Activated CD8-positive, alpha-beta T cell treated with anti-CD3 and anti-CD28 coated beads for 36 hours (primary cell): ENCODE measurements at regions not wholly inside any gene's neighbourhood (a gene's known extent, or its start where the extent isn't known, plus 50 kb on each side); places are given as distances from the start of the nearest gene placed in this dataset.

ENCODE experiments used
- ATAC-seq: fragments of 200-7000 bp; cut with Tn5 transposase; one replicate; pipeline ENCODE4 v1.10.0; 2021; ENCODE audit warnings: mild to moderate bottlenecking, moderate library complexity
- CTCF ChIA-PET: fragments of 350-600 bp; sonication (Branson Sonifier 250); formaldehyde crosslinking; loops from one replicate; lab custom pipeline; 2021; ENCODE audit warnings: antibody characterized with exemption; lab: Charles Lee
- POLR2A ChIA-PET: fragments of 350-600 bp; sonication (Branson Sonifier 250); formaldehyde crosslinking; loops from one replicate; lab custom pipeline; 2021; ENCODE audit warnings: antibody characterized with exemption; lab: Charles Lee
- DNase-seq: peaks from one replicate; pipeline ENCODE4 v3.0.0-alpha.2; 2020
- H3K27ac Mint-ChIP-seq: one replicate; pipeline ENCODE4 v1.8.0; 2021; ENCODE audit warnings: mild to moderate bottlenecking, mixed read lengths
- H3K27me3 Mint-ChIP-seq: one replicate; pipeline ENCODE4 v1.8.0; 2021; ENCODE audit warnings: mixed read lengths
- H3K36me3 Mint-ChIP-seq: one replicate; pipeline ENCODE4 v1.8.0; 2021; ENCODE audit warnings: low read depth, mixed read lengths
- H3K4me1 Mint-ChIP-seq: one replicate; pipeline ENCODE4 v1.8.0; 2021; ENCODE audit warnings: low read depth, mixed read lengths
- H3K4me3 Mint-ChIP-seq: one replicate; pipeline ENCODE4 v1.8.0; 2021; ENCODE audit warnings: mild to moderate bottlenecking, moderate library complexity, mixed read lengths
- H3K9me3 Mint-ChIP-seq: one replicate; pipeline ENCODE4 v1.8.0; 2021; ENCODE audit warnings: mixed read lengths
- CTCF ChIP-seq: fragments of 200-600 bp; IDR thresholded peaks from one replicate; pipeline ENCODE4 v1.8.0; 2022; ENCODE audit warnings: antibody characterized with exemption, mild to moderate bottlenecking
- intact Hi-C: fragments of 100-400 bp; cut with micrococcal nuclease; formaldehyde crosslinking; loops from one replicate; pipeline ENCODE4 v1.10.0; 2022

GRCh38 chr2:138901530-138901929, 121.3 kb upstream of the NXPH2 start:
- TF ChIP-seq CTCF, result no peak
- Mint-ChIP-seq H3K4me3 (no peak overlapping the region), H3K4me1 (no peaks in the 10 kb centered on the region), H3K36me3 (no peaks in the 10 kb centered on the region), H3K27ac (no peak overlapping the region), H3K9me3 (no peaks in the 10 kb centered on the region), H3K27me3 (no peaks in the 10 kb centered on the region)
- no peak for DNase-seq
- ATAC-seq, result no peak
- ChIA-PET POLR2A (no interaction called here), CTCF (no interaction called here)
- intact Hi-C loops, result no loop called here

GRCh38 chr2:138898855-138899254, 118.7 kb upstream of the NXPH2 start:
- H3K4me3 Mint-ChIP-seq, result no peak overlapping the region
- H3K36me3 Mint-ChIP-seq, result no peaks in the 10 kb centered on the region

DNA sequence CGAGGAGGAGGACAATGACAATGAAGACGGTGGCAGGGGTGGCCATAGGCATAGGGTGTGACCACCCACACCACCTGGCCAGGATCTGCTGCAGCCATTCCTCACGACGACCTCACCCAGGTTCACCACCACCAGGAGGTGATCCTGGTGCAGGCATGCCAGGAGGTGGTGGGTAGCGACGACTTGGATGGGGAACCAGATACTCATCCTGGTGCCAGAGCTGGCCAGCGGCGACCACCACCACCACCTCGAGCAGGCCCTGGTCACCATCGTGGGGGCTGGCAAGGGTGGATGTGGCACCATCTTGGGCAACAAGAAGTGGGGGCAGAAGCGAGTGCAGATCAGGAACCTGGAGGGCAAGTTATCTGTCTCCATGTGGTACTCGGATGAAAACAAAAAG, 117.1 kb upstream of the NXPH2 start:
- Mint-ChIP-seq H3K27me3 (no peaks in the 10 kb centered on the region), H3K4me3 (no peak overlapping the region), H3K36me3 (no peaks in the 10 kb centered on the region), H3K9me3 (no peaks in the 10 kb centered on the region), H3K4me1 (no peaks in the 10 kb centered on the region), H3K27ac (no peak overlapping the region)
- TF ChIP-seq CTCF, result no peak
- intact Hi-C loops, result no loop called here
- POLR2A ChIA-PET, result no interaction called here
- no peak for DNase-seq
- no peak for ATAC-seq
- CTCF ChIA-PET, result no interaction called here

More at GRCh38 chr2:138898855-138899254, 118.7 kb upstream of the NXPH2 start:
- intact Hi-C loops, result no loop called here
- H3K4me1 Mint-ChIP-seq, result no peaks in the 10 kb centered on the region
- ChIA-PET CTCF (no interaction called here), POLR2A (no interaction called here)
- H3K9me3 Mint-ChIP-seq, result no peaks in the 10 kb centered on the region
- ATAC-seq (no peak), DNase-seq (no peak)
- TF ChIP-seq CTCF, result no peak
- H3K27ac Mint-ChIP-seq, result no peak overlapping the region
- H3K27me3 Mint-ChIP-seq, result no peaks in the 10 kb centered on the region

- H3K4me3 Mint-ChIP-seq, result no peak overlapping the region
- no peaks in the 10 kb centered on the region for H3K36me3 Mint-ChIP-seq
- DNase-seq (no peak), ATAC-seq (no peak)
- H3K27me3 Mint-ChIP-seq, result no peaks in the 10 kb centered on the region
- intact Hi-C loops, result no loop called here
- CTCF ChIA-PET, result no interaction called here
- H3K4me1 Mint-ChIP-seq, result no peaks in the 10 kb centered on the region
- no peak for TF ChIP-seq CTCF
- H3K27ac Mint-ChIP-seq, result no peak overlapping the region
- POLR2A ChIA-PET, result no interaction called here
- peaks cover 4% of the 10 kb centered on the region for H3K9me3 Mint-ChIP-seq
Measured at GRCh38 chr2:138893746-138894145, 113.6 kb upstream of the NXPH2 start.

DNA sequence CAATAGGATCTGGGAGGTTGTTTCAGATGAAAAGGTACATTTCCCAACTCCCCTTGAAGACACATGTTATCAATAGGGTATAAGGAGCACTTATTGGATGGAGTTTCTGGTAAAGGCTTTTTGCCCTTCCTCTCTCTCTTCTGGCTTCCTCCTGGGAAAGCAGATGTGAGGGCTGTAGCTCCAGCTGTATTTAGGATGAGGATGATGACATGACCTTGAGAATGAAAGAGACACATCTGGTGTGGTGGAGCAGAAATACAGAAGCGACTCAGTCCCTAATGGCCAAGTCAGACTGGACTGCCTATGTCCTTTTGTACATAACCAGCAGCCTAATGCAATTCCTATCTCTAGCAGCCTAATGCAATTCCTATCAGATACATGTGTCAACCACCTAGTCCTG, 100.9 kb upstream of the NXPH2 start:
- no peaks in the 10 kb centered on the region for H3K4me1 Mint-ChIP-seq

More for the DNA sequence above, 100.9 kb upstream of the NXPH2 start:
- no peaks in the 10 kb centered on the region for H3K9me3 Mint-ChIP-seq
- no peak overlapping the region for H3K27ac Mint-ChIP-seq
- DNase-seq, result no peak
- no peak for TF ChIP-seq CTCF
- intact Hi-C loops, result no loop called here
- POLR2A ChIA-PET, result no interaction called here
- CTCF ChIA-PET, result no interaction called here
- no peak overlapping the region for H3K4me3 Mint-ChIP-seq
- H3K36me3 Mint-ChIP-seq, result no peaks in the 10 kb centered on the region
- ATAC-seq, result no peak
- no peaks in the 10 kb centered on the region for H3K27me3 Mint-ChIP-seq
